K562 (cell line): ENCODE measurements at regions not wholly inside any gene's neighbourhood (a gene's known extent, or its start where the extent isn't known, plus 50 kb on each side); places are given as distances from the start of the nearest gene placed in this dataset.

ENCODE experiments used
- ATAC-seq: fragments of 200-7000 bp; cut with Tn5 transposase; 3 replicates; pipeline ENCODE4 v1.9.1; 2020; ENCODE audit warnings: moderate library complexity
- BruUV-seq: library from RNA; stranded (reverse); fragments of 400-500 nt; replicated peaks from 2 replicates; lab custom pipeline; 2021; lab: Mats Ljungman, UMichigan
- CTCF ChIA-PET: fragments of 300-600 bp; formaldehyde crosslinking; extraction: SDS; loops from one replicate; lab custom pipeline; 2021; ENCODE audit warnings: low intra/inter-chr PET ratio; lab: Yijun Ruan, JAX
- POLR2A ChIA-PET: fragments of 300-600, 350-650 bp; sonication (Branson Sonifier 250); formaldehyde crosslinking; extraction: SDS; loops from one replicate; lab custom pipeline; 2021; ENCODE audit warnings: antibody characterized with exemption, inconsistent platforms; lab: Yijun Ruan, JAX
- DNase-seq, 4 experiments: peaks; one replicate each; pipeline versions ENCODE4 v3.0.0 to v3.0.0-alpha.2; 2011 to 2018; ENCODE audit warnings: low spot score in 3 of 4, mixed read lengths in 3 of 4; ENCODE audit errors: extremely low read depth in 1 of 4
- FAIRE-seq: peaks from 2 replicates; lab custom pipeline; 2011; peaks lifted over from hg19 to GRCh38; lab: Jason Lieb, UNC
- H2AFZ ChIP-seq: 2 replicates; pipeline ENCODE4 v1.6.0; 2011; ENCODE audit warnings: low read depth, low read length, control low read depth, inconsistent platforms
- H3K27ac ChIP-seq: fragments of 200-600 bp; 3 replicates; pipeline ENCODE4 v1.8.0; 2011; ENCODE audit warnings: low read depth, mild to moderate bottlenecking, control low read depth, inconsistent platforms, low read length, moderate library complexity, mixed read lengths; ENCODE audit errors: extremely low read depth
- H3K27me3 ChIP-seq, 2 experiments: fragments of 300-600 bp in 1 of 2; 2 replicates in 1 of 2; 3 replicates in 1 of 2; pipeline versions ENCODE4 v1.6.0 to v1.8.0; 2011; ENCODE audit warnings: inconsistent platforms in 2 of 2, low read length in 2 of 2, mild to moderate bottlenecking in 1 of 2, mixed read lengths in 1 of 2, moderate library complexity in 1 of 2; ENCODE audit not compliant: control insufficient read depth in 2 of 2, insufficient read depth in 2 of 2
- H3K36me3 ChIP-seq: fragments of 300-600 bp; 3 replicates; pipeline ENCODE4 v1.8.0; 2011; ENCODE audit warnings: mild to moderate bottlenecking, low read length, inconsistent platforms; ENCODE audit not compliant: control insufficient read depth, insufficient read depth
- H3K4me1 ChIP-seq, 2 experiments: fragments of 200-600 bp in 1 of 2; replicated peaks in 1 of 2; 2 replicates in 1 of 2; 3 replicates in 1 of 2; pipeline versions ENCODE4 v1.5.1 to v1.8.0; 2011; ENCODE audit warnings: inconsistent platforms in 2 of 2, low read length in 2 of 2, mild to moderate bottlenecking in 1 of 2, mixed read lengths in 1 of 2, moderate library complexity in 1 of 2; ENCODE audit not compliant: control insufficient read depth in 2 of 2, insufficient read depth in 2 of 2
- H3K4me2 ChIP-seq: 2 replicates; pipeline ENCODE4 v1.6.1; 2011; ENCODE audit warnings: low read length, control low read depth, inconsistent platforms, mixed read lengths; ENCODE audit not compliant: insufficient read depth
- H3K4me3 ChIP-seq: fragments of 200-600 bp; sonication (generic), shearing (Covaris generic); 2 replicates; pipeline ENCODE4 v1.5.1; 2016; ENCODE audit warnings: control low read depth, inconsistent platforms
- H3K79me2 ChIP-seq: fragments of 200-600 bp; 3 replicates; pipeline ENCODE4 v1.8.0; 2011; ENCODE audit warnings: low read length, inconsistent platforms; ENCODE audit not compliant: control insufficient read depth, insufficient read depth
- H3K9ac ChIP-seq, 2 experiments: 2 replicates each; pipeline versions ENCODE4 v1.6.0 to v1.6.1; 2011; ENCODE audit warnings: low read depth in 2 of 2, low read length in 2 of 2, control low read depth in 1 of 2, inconsistent platforms in 1 of 2, mild to moderate bottlenecking in 1 of 2, mixed read lengths in 1 of 2; ENCODE audit not compliant: insufficient read depth in 1 of 2
- H3K9me1 ChIP-seq: one replicate; pipeline ENCODE4 v1.6.0; 2011; ENCODE audit warnings: inconsistent platforms, mild to moderate bottlenecking, low read length, moderate library complexity; ENCODE audit not compliant: control insufficient read depth, insufficient read depth
- H3K9me3 ChIP-seq: replicated peaks from 2 replicates; pipeline ENCODE4 v1.5.1; 2011; ENCODE audit warnings: low read depth, low read length, inconsistent platforms; ENCODE audit not compliant: control insufficient read depth, insufficient read depth
- H4K20me1 ChIP-seq: replicated peaks from 2 replicates; pipeline ENCODE4 v1.6.1; 2011; ENCODE audit warnings: low read length, inconsistent platforms, mixed read lengths; ENCODE audit not compliant: control insufficient read depth, insufficient read depth
- FIP1L1 ChIP-seq: fragments of 200-400 bp; formaldehyde crosslinking; IDR thresholded peaks from 2 replicates; pipeline ENCODE4 v1.6.1; 2018; ENCODE audit warnings: mild to moderate bottlenecking, low read depth, low read length; ENCODE audit not compliant: poor library complexity, severe bottlenecking
- KDM2B ChIP-seq: fragments of 250-450 bp; sonication (Bioruptor Pico); IDR thresholded peaks from 2 replicates; pipeline ENCODE4 v1.8.0; 2021; ENCODE audit warnings: mild to moderate bottlenecking, moderate library complexity
- LEF1 ChIP-seq: fragments of 450-650 bp; IDR thresholded peaks from 2 replicates; pipeline ENCODE4 v1.6.1; 2016; ENCODE audit warnings: mild to moderate bottlenecking
- NEUROD1 ChIP-seq: fragments of 150-350 bp; IDR thresholded peaks from 2 replicates; pipeline ENCODE4 v1.6.1; 2014; ENCODE audit warnings: borderline replicate concordance, low read length, low read depth; ENCODE audit not compliant: partially characterized antibody
- RERE ChIP-seq: sonication (generic); formaldehyde crosslinking; IDR thresholded peaks from 2 replicates; pipeline ENCODE4 v1.8.0; 2023; ENCODE audit warnings: missing genetic modification reagents, mild to moderate bottlenecking, borderline replicate concordance
- SMC3 ChIP-seq: conservative IDR thresholded peaks from 2 replicates; pipeline ENCODE4 v1.6.1; 2011; ENCODE audit warnings: low read depth, low read length, improper control_type of control experiment; ENCODE audit not compliant: insufficient read depth
- SPI1 ChIP-seq: IDR thresholded peaks from 2 replicates; pipeline ENCODE4 v1.6.1; 2011; ENCODE audit warnings: low read depth, low read length, control low read depth, borderline replicate concordance
- U2AF1 ChIP-seq: fragments of 200-400 bp; formaldehyde crosslinking; optimal IDR thresholded peaks from 2 replicates; pipeline ENCODE3; 2017; ENCODE audit warnings: mild to moderate bottlenecking, low read depth, low read length, moderate library complexity
- UBTF ChIP-seq, 2 experiments: IDR thresholded peaks; 2 replicates each; pipeline ENCODE4 v1.6.1; 2012; ENCODE audit warnings: improper control_type of control experiment in 2 of 2, low read depth in 2 of 2, low read length in 2 of 2, borderline replicate concordance in 1 of 2
- ZFP30 ChIP-seq: fragments of 250-450 bp; sonication (Bioruptor Pico); IDR thresholded peaks from 2 replicates; pipeline ENCODE4 v1.8.0; 2022; ENCODE audit warnings: moderate library complexity, mild to moderate bottlenecking, inconsistent platforms, borderline replicate concordance
- ZNF232 ChIP-seq: sonication (generic); formaldehyde crosslinking; IDR thresholded peaks from 2 replicates; pipeline ENCODE4 v1.8.0; 2022; ENCODE audit warnings: mild to moderate bottlenecking, missing genetic modification reagents
- ZNF354B ChIP-seq: fragments of 250-450 bp; sonication (Bioruptor Pico); IDR thresholded peaks from 2 replicates; pipeline ENCODE4 v1.4.0; 2020
- ZNF384 ChIP-seq: IDR thresholded peaks from 2 replicates; pipeline ENCODE4 v1.6.1; 2012; ENCODE audit warnings: low read depth, low read length, improper control_type of control experiment
- WGBS: fragments of 100-300 bp; shearing (Covaris generic); methylation state at CpG from one replicate; pipeline ENCODE4 v1.1.6; 2016; ENCODE audit warnings: low coverage, mixed read lengths; ENCODE audit not compliant: insufficient coverage; ENCODE audit errors: missing lambda C conversion rate; 5-methylcytosine and 5-hydroxymethylcytosine counted together
- in situ Hi-C: fragments of 300-500 bp; cut with MboI; formaldehyde crosslinking; loops from 4 replicates; pipeline ENCODE4 v1.15.0; 2018; ENCODE audit warnings: inconsistent platforms, mixed read lengths
- intact Hi-C: fragments of 100-400 bp; cut with micrococcal nuclease; formaldehyde crosslinking; loops from 2 replicates; pipeline ENCODE4 v1.14.2; 2022

GRCh38 chr3:34508732-34509131 lies 710.3 kb downstream of the PDCD6IP start (continued):
- TF ChIP-seq ZNF384 (no peak), UBTF (IDR thresholded peaks at IDR 0.05; ENCODE audit: borderline replicate concordance in 1 of 2, low read depth in 2 of 2, low read length in 2 of 2) (no peak)

- TF ChIP-seq NEUROD1 (no peak), U2AF1 (no peak), ZNF354B (CRISPR knock-in tag) (no peak), SPI1 (no peak), ZNF232 (CRISPR knock-in tag) (no peak), FIP1L1 (no peak), SMC3 (no peak), ZFP30 (CRISPR knock-in tag) (no peak), KDM2B (CRISPR knock-in tag) (no peak), LEF1 (no peak), RERE (no peak)
- TF ChIP-seq, all 486 proteins: peak for 0
- ATAC-seq = no peak
These were observed 713.5 kb downstream of the PDCD6IP start for GRCh38 chr3:34511891-34512290.

More at GRCh38 chr3:34511891-34512290, 713.5 kb downstream of the PDCD6IP start:
- Histone ChIP-seq H3K9ac (no peak overlapping the region), H3K4me3 (no peak overlapping the region), H3K36me3 (no peaks in the 10 kb centered on the region), H3K9me1 (no peaks in the 10 kb centered on the region), H3K79me2 (no peaks in the 10 kb centered on the region), H3K4me1 (no peaks in the 10 kb centered on the region), H3K9me3 (no peaks in the 10 kb centered on the region), H3K27ac (no peak overlapping the region), H2AFZ (no peak overlapping the region), H4K20me1 (no peaks in the 10 kb centered on the region), H3K4me2 (no peak overlapping the region), H3K27me3 (no peaks in the 10 kb centered on the region)
- DNase-seq (no peak), FAIRE-seq (no peak)
- no TSS peak for BruUV-seq
- ChIA-PET CTCF (no interaction called here), POLR2A (no interaction called here)
- WGBS = 0% methylated on average over 3 of the region's 3 CpGs
- intact Hi-C loops (no loop called here), in situ Hi-C loops (no loop called here)
